KMS-11 (cell line): ENCODE measurements at regions not wholly inside any gene's neighbourhood (a gene's known extent, or its start where the extent isn't known, plus 50 kb on each side); places are given as distances from the start of the nearest gene placed in this dataset.

Experiments
- H2AFZ ChIP-seq: fragments of 200-600 bp; sonication (generic); 2 replicates; pipeline ENCODE4 v1.6.1; 2016; ENCODE audit warnings: antibody characterized with exemption, mixed run types, low read depth
- H3K27ac ChIP-seq: fragments of 200-600 bp; sonication (generic); 2 replicates; pipeline ENCODE4 v1.6.1; 2016; ENCODE audit warnings: mild to moderate bottlenecking, mixed run types
- H3K27me3 ChIP-seq: fragments of 200-600 bp; sonication (generic); 2 replicates; pipeline ENCODE4 v1.6.1; 2017; ENCODE audit warnings: mild to moderate bottlenecking, low read depth, mixed run types, moderate library complexity; ENCODE audit not compliant: insufficient read depth
- H3K36me3 ChIP-seq: fragments of 200-600 bp; sonication (generic); 2 replicates; pipeline ENCODE4 v1.6.1; 2017; ENCODE audit warnings: mild to moderate bottlenecking, mixed run types; ENCODE audit not compliant: insufficient read depth
- H3K4me1 ChIP-seq: fragments of 200-600 bp; sonication (generic); 2 replicates; pipeline ENCODE4 v1.6.1; 2016; ENCODE audit warnings: mild to moderate bottlenecking, low read depth, mixed run types; ENCODE audit not compliant: poor library complexity, severe bottlenecking
- H3K4me2 ChIP-seq: fragments of 200-600 bp; sonication (generic); 2 replicates; pipeline ENCODE4 v1.7.0; 2016; ENCODE audit warnings: mild to moderate bottlenecking, mixed run types
- H3K4me3 ChIP-seq: fragments of 200-600 bp; sonication (generic); IDR thresholded peaks from 2 replicates; pipeline ENCODE4 v1.6.1; 2017; ENCODE audit warnings: low read depth, low read length, mixed read lengths; ENCODE audit not compliant: insufficient read depth
- H3K79me2 ChIP-seq: fragments of 200-600 bp; sonication (generic); 2 replicates; pipeline ENCODE4 v1.6.1; 2016; ENCODE audit warnings: low read depth, mixed run types; ENCODE audit not compliant: insufficient read depth
- H3K9ac ChIP-seq: fragments of 200-600 bp; sonication (generic); 2 replicates; pipeline ENCODE4 v1.6.1; 2016; ENCODE audit warnings: mild to moderate bottlenecking, mixed run types
- H4K20me1 ChIP-seq: fragments of 200-600 bp; sonication (generic); 2 replicates; pipeline ENCODE4 v1.6.1; 2016; ENCODE audit warnings: mild to moderate bottlenecking, mixed run types; ENCODE audit not compliant: insufficient read depth
- CTCF ChIP-seq: fragments of 200-600 bp; sonication (generic); conservative IDR thresholded peaks from 2 replicates; pipeline ENCODE4 v1.6.1; 2017; ENCODE audit warnings: low read depth, mild to moderate bottlenecking, antibody characterized with exemption, low read length, moderate library complexity, mixed read lengths

- Histone ChIP-seq H3K4me3 (no peak overlapping the region), H3K27ac (no peak overlapping the region), H3K79me2 (no peaks in the 10 kb centered on the region), H3K4me1 (peaks cover 44% of the 10 kb centered on the region), H3K9ac (no peak overlapping the region), H3K4me2 (no peak overlapping the region), H3K36me3 (no peaks in the 10 kb centered on the region), H2AFZ (no peak overlapping the region), H3K27me3 (no peaks in the 10 kb centered on the region), H4K20me1 (no peaks in the 10 kb centered on the region)
- TF ChIP-seq CTCF = no peak
Observed at GRCh38 chr5:74333430-74333829, 307.1 kb downstream of the ENC1 start.

- Histone ChIP-seq H3K79me2 (no peaks in the 10 kb centered on the region), H3K9ac (no peak overlapping the region), H3K4me3 (no peak overlapping the region), H3K27me3 (no peaks in the 10 kb centered on the region), H4K20me1 (no peaks in the 10 kb centered on the region), H3K27ac (no peak overlapping the region), H3K4me2 (no peak overlapping the region), H2AFZ (no peak overlapping the region), H3K36me3 (no peaks in the 10 kb centered on the region), H3K4me1 (peaks cover 52% of the 10 kb centered on the region)
- no peak for TF ChIP-seq CTCF
Observed at GRCh38 chr5:74332682-74333081, 307.8 kb downstream of the ENC1 start.

- Histone ChIP-seq H3K4me1 (peaks cover 53% of the 10 kb centered on the region), H3K27ac (no peak overlapping the region), H4K20me1 (no peaks in the 10 kb centered on the region), H3K79me2 (no peaks in the 10 kb centered on the region), H3K4me3 (no peak overlapping the region), H3K27me3 (no peaks in the 10 kb centered on the region), H2AFZ (no peak overlapping the region), H3K36me3 (no peaks in the 10 kb centered on the region), H3K9ac (no peak overlapping the region), H3K4me2 (no peak overlapping the region)
- TF ChIP-seq CTCF = no peak
Observed at GRCh38 chr5:74332006-74332405, 308.5 kb downstream of the ENC1 start.

GRCh38 chr5:74328221-74328630, 312.3 kb downstream of the ENC1 start:
- Histone ChIP-seq H3K79me2 (no peaks in the 10 kb centered on the region), H3K27me3 (no peaks in the 10 kb centered on the region), H3K4me1 (peaks cover 81% of the 10 kb centered on the region), H3K4me2 (peak overlapping the region; percentile 69), H3K36me3 (no peaks in the 10 kb centered on the region), H3K4me3 (no peak overlapping the region), H2AFZ (peak overlapping the region; percentile 25; the same call in 1 of the 2 replicates), H3K9ac (no peak overlapping the region), H4K20me1 (no peaks in the 10 kb centered on the region), H3K27ac (peak overlapping the region; percentile 97)
- TF ChIP-seq CTCF = no peak

- no peaks in the 10 kb centered on the region for H3K79me2 ChIP-seq
- H2AFZ ChIP-seq = peak overlapping the region; percentile 8; the same call in 1 of the 2 replicates
- TF ChIP-seq CTCF = no peak
- peak overlapping the region; percentile 97 for H3K27ac ChIP-seq
- H3K4me3 ChIP-seq = no peak overlapping the region
- peaks cover 91% of the 10 kb centered on the region for H3K4me1 ChIP-seq
- H4K20me1 ChIP-seq = no peaks in the 10 kb centered on the region
- peak overlapping the region; percentile 74; the same call in 1 of the 2 replicates for H3K9ac ChIP-seq
- no peaks in the 10 kb centered on the region for H3K27me3 ChIP-seq
- no peaks in the 10 kb centered on the region for H3K36me3 ChIP-seq
- H3K4me2 ChIP-seq = peak overlapping the region; percentile 69
Observed at GRCh38 chr5:74327339-74327685, 313.2 kb downstream of the ENC1 start.
